GM18517 (cell line): ENCODE measurements at regions not wholly inside any gene's neighbourhood (a gene's known extent, or its start where the extent isn't known, plus 50 kb on each side); places are given as distances from the start of the nearest gene placed in this dataset.

Experiments used
- ATAC-seq: cut with Tn5 transposase; IDR thresholded peaks from one replicate; pipeline ENCODE4 v1.9.1; 2021; ENCODE audit warnings: mild to moderate bottlenecking, moderate library complexity; ENCODE audit not compliant: unreplicated experiment

GRCh38 chr3:72539856-72540255 lies 308.4 kb downstream of the SHQ1 start:
- ATAC-seq: no peak

- no peak for ATAC-seq
These were observed 310.0 kb downstream of the SHQ1 start for GRCh38 chr3:72538070-72538745.

- no peak for ATAC-seq
These were observed 310.8 kb downstream of the SHQ1 start for GRCh38 chr3:72537448-72537847.

GRCh38 chr3:72536878-72537267 lies 311.4 kb downstream of the SHQ1 start:
- ATAC-seq: no peak

- no peak for ATAC-seq
These were observed 311.9 kb downstream of the SHQ1 start for GRCh38 chr3:72536206-72536877.

- no peak for ATAC-seq
These were observed 312.5 kb downstream of the SHQ1 start for GRCh38 chr3:72535772-72536171.

GRCh38 chr3:72533591-72534473 lies 314.4 kb downstream of the SHQ1 start:
- no peak for ATAC-seq

- no peak for ATAC-seq
These were observed 317.8 kb downstream of the SHQ1 start for GRCh38 chr3:72530426-72530825.

- ATAC-seq: no peak
These were observed 319.2 kb downstream of the SHQ1 start for GRCh38 chr3:72529081-72529480.

GRCh38 chr3:72523429-72524151 lies 324.7 kb downstream of the SHQ1 start:
- ATAC-seq: peak; percentile 91

- ATAC-seq: peak; percentile 49
These were observed 327.4 kb downstream of the SHQ1 start for GRCh38 chr3:72520690-72521308.

GRCh38 chr3:72519946-72520604 lies 328.2 kb downstream of the SHQ1 start:
- ATAC-seq: no peak

- no peak for ATAC-seq
These were observed 330.3 kb downstream of the SHQ1 start for GRCh38 chr3:72517921-72518424.

- ATAC-seq: no peak
These were observed 330.9 kb downstream of the SHQ1 start for GRCh38 chr3:72517336-72517735.

GRCh38 chr3:72516361-72516760 lies 331.9 kb downstream of the SHQ1 start:
- no peak for ATAC-seq

- ATAC-seq: no peak
These were observed 332.3 kb downstream of the SHQ1 start for GRCh38 chr3:72515941-72516340.

- no peak for ATAC-seq
These were observed 333.0 kb downstream of the SHQ1 start for GRCh38 chr3:72515281-72515680.

- ATAC-seq: no peak
These were observed 338.0 kb downstream of the SHQ1 start for GRCh38 chr3:72510247-72510646.

- no peak for ATAC-seq
These were observed 342.5 kb downstream of the SHQ1 start for GRCh38 chr3:72505539-72506405.
